Loucy (cell line): ENCODE measurements at regions not wholly inside any gene's neighbourhood (a gene's known extent, or its start where the extent isn't known, plus 50 kb on each side); places are given as distances from the start of the nearest gene placed in this dataset.

Experiments used
- H2AFZ ChIP-seq: fragments of 200-600 bp; sonication (generic); 2 replicates; pipeline ENCODE4 v1.6.0; 2016; ENCODE audit warnings: antibody characterized with exemption, mild to moderate bottlenecking, low read length, moderate library complexity
- H3F3A ChIP-seq: fragments of 200-600 bp; 2 replicates; pipeline ENCODE4 v1.6.0; 2016; ENCODE audit warnings: antibody characterized with exemption, low read depth, mild to moderate bottlenecking
- H3K27me3 ChIP-seq: fragments of 200-600 bp; sonication (generic); 2 replicates; pipeline ENCODE4 v1.6.1; 2014; ENCODE audit warnings: low read length, mild to moderate bottlenecking; ENCODE audit not compliant: insufficient read depth, poor library complexity, severe bottlenecking
- H3K36me3 ChIP-seq: fragments of 200-600 bp; sonication (generic); 2 replicates; pipeline ENCODE4 v1.6.1; 2016; ENCODE audit warnings: low read length; ENCODE audit not compliant: insufficient read depth
- H3K4me1 ChIP-seq: fragments of 200-600 bp; sonication (generic); 2 replicates; pipeline ENCODE4 v1.5.1; 2014; ENCODE audit warnings: low read length, mild to moderate bottlenecking; ENCODE audit not compliant: insufficient read depth, poor library complexity, severe bottlenecking
- H3K4me2 ChIP-seq: fragments of 200-600 bp; sonication (generic); 2 replicates; pipeline ENCODE4 v1.6.0; 2014; ENCODE audit warnings: antibody characterized with exemption, low read length, low read depth, mild to moderate bottlenecking; ENCODE audit not compliant: poor library complexity, severe bottlenecking
- H3K4me3 ChIP-seq: fragments of 200-600 bp; sonication (generic); 2 replicates; pipeline ENCODE4 v1.5.1; 2014; ENCODE audit warnings: low read length, mild to moderate bottlenecking, mixed read lengths; ENCODE audit not compliant: poor library complexity, severe bottlenecking
- H3K79me2 ChIP-seq: fragments of 200-600 bp; sonication (generic); 2 replicates; pipeline ENCODE4 v1.6.1; 2014; ENCODE audit warnings: low read length; ENCODE audit not compliant: insufficient read depth
- H3K9ac ChIP-seq: fragments of 200-600 bp; sonication (generic); 2 replicates; pipeline ENCODE4 v1.6.0; 2014; ENCODE audit warnings: mild to moderate bottlenecking, low read depth, low read length, moderate library complexity; ENCODE audit not compliant: poor library complexity, severe bottlenecking
- H3K9me2 ChIP-seq: fragments of 200-600 bp; sonication (generic); replicated peaks from 2 replicates; pipeline ENCODE4 v1.6.1; 2016; ENCODE audit warnings: low read depth, low read length, mixed read lengths
- H3K9me3 ChIP-seq: fragments of 200-600 bp; sonication (generic); 2 replicates; pipeline ENCODE4 v1.6.1; 2014; ENCODE audit warnings: mild to moderate bottlenecking, antibody characterized with exemption, low read length, low read depth; ENCODE audit not compliant: insufficient read depth
- H4K20me1 ChIP-seq: fragments of 200-600 bp; sonication (generic); 2 replicates; pipeline ENCODE4 v1.6.0; 2014; ENCODE audit warnings: antibody characterized with exemption, low read length, mild to moderate bottlenecking; ENCODE audit not compliant: insufficient read depth, poor library complexity, severe bottlenecking
- CTCF ChIP-seq: fragments of 200-600 bp; sonication (generic); conservative IDR thresholded peaks from 2 replicates; pipeline ENCODE4 v1.5.1; 2014; ENCODE audit warnings: mild to moderate bottlenecking, antibody characterized with exemption, low read length
- EZH2phosphoT487 ChIP-seq: fragments of 200-600 bp; IDR thresholded peaks from 2 replicates; pipeline ENCODE4 v1.6.1; 2018; ENCODE audit warnings: antibody characterized with exemption, mild to moderate bottlenecking, moderate library complexity, borderline replicate concordance

- Histone ChIP-seq H3K79me2 (no peaks in the 10 kb centered on the region), H3K4me2 (no peak overlapping the region), H2AFZ (no peak overlapping the region), H3K4me1 (no peaks in the 10 kb centered on the region), H4K20me1 (no peaks in the 10 kb centered on the region), H3K9me2 (no peaks in the 10 kb centered on the region), H3K36me3 (no peaks in the 10 kb centered on the region), H3K4me3 (no peak overlapping the region), H3K9ac (no peak overlapping the region), H3K9me3 (no peaks in the 10 kb centered on the region), H3K27me3 (no peaks in the 10 kb centered on the region), H3F3A (no peaks in the 10 kb centered on the region)
- TF ChIP-seq EZH2phosphoT487 (no peak), CTCF (no peak)
These were observed 163.5 kb upstream of the SNX2 start for GRCh38 chr5:122611406-122611805.

- Histone ChIP-seq H2AFZ (no peak overlapping the region), H3K4me2 (no peak overlapping the region), H3K4me1 (no peaks in the 10 kb centered on the region), H3K9me2 (no peaks in the 10 kb centered on the region), H3K4me3 (no peak overlapping the region), H3K27me3 (no peaks in the 10 kb centered on the region), H4K20me1 (no peaks in the 10 kb centered on the region), H3K9me3 (no peaks in the 10 kb centered on the region), H3K9ac (no peak overlapping the region), H3K36me3 (no peaks in the 10 kb centered on the region), H3F3A (no peaks in the 10 kb centered on the region), H3K79me2 (no peaks in the 10 kb centered on the region)
- TF ChIP-seq CTCF (no peak), EZH2phosphoT487 (no peak)
These were observed 162.0 kb upstream of the SNX2 start for GRCh38 chr5:122612901-122613300.

- no peaks in the 10 kb centered on the region for H3F3A ChIP-seq
- no peak overlapping the region for H2AFZ ChIP-seq
- TF ChIP-seq CTCF (no peak), EZH2phosphoT487 (no peak)
- no peaks in the 10 kb centered on the region for H3K9me3 ChIP-seq
- no peaks in the 10 kb centered on the region for H3K27me3 ChIP-seq
- no peaks in the 10 kb centered on the region for H3K36me3 ChIP-seq
- H3K4me3 ChIP-seq = no peak overlapping the region
- no peak overlapping the region for H3K9ac ChIP-seq
- no peaks in the 10 kb centered on the region for H3K9me2 ChIP-seq
- no peaks in the 10 kb centered on the region for H4K20me1 ChIP-seq
- no peaks in the 10 kb centered on the region for H3K79me2 ChIP-seq
- no peak overlapping the region for H3K4me2 ChIP-seq
- H3K4me1 ChIP-seq = no peaks in the 10 kb centered on the region
These were observed 159.7 kb upstream of the SNX2 start for GRCh38 chr5:122615146-122615545.
